HG03457 (cell line): ENCODE measurements at regions not wholly inside any gene's neighbourhood (a gene's known extent, or its start where the extent isn't known, plus 50 kb on each side); places are given as distances from the start of the nearest gene placed in this dataset.
"Not testable (repeated sequence)": the region's sequence is repeated elsewhere in the genome, so short reads cannot be mapped to it uniquely, and the experiment has no call there.

Experiments used
- ATAC-seq: cut with Tn5 transposase; IDR thresholded peaks from one replicate; pipeline ENCODE4 v1.9.1; 2021; ENCODE audit warnings: moderate number of reproducible peaks; ENCODE audit not compliant: unreplicated experiment

DNA sequence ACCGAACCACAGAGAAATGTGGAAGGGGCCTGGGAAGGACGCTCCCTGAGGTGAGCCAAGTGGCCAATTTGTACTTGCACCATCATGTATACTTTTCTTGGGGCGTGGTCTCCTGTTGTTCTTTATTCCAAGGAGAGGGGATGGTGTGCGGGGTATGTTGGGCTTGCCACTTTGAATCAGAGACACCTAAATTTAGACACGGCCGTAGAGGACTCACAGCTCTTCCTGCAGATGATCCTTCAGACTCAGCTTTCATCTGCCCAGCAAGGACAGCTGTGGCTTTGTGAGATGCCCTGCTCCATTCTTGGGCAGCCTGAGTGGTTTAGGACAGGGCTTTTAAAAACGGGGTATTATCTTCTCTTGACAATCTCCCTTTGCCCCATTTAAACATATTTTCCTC lies 473.2 kb downstream of the REEP3 start:
- no peak for ATAC-seq

GRCh38 chr10:64007157-64007556 lies 486.0 kb downstream of the REEP3 start:
- ATAC-seq, result no peak

GRCh38 chr10:64010711-64011110 lies 489.5 kb downstream of the REEP3 start:
- ATAC-seq, result no peak

DNA sequence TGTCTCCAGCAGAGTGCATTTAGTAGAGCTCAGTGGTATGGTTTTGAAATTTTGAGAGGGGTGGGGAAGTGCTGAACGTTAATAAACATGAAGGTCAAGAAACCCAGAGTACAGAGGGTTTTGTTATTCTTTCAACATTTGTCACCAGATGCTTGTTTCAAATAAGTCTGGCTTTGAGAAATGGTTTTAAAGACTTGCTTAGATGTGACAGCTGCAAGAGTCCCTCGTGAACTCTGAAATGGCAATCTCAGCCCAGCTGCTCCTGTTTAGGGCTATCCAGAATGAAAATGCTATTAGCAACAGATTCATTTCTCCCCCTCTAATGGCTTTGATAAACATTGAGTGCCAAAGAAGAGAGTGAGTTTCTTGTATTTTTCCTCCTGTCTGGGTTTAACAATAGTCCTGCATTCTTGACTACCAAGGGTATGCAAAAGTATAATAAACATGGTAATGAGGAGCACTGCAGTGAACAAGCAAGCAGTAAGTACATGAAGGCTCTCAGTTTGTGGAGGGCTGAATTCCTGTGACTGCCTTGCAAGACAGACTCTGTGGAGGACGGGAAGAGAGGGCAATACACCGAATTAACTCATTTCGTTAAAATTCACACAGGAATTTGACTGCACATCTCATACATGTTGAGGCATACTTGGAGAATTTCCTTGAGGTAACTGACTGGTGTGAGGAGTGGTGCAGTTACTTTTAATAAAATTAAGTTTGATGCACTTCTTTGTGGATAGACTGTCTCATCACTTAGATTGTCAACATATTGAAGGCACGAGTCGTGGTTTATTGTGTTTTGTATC lies 490.9 kb downstream of the REEP3 start:
- no peak for ATAC-seq

GRCh38 chr10:64014281-64014680 lies 493.1 kb downstream of the REEP3 start:
- ATAC-seq, result no peak

DNA sequence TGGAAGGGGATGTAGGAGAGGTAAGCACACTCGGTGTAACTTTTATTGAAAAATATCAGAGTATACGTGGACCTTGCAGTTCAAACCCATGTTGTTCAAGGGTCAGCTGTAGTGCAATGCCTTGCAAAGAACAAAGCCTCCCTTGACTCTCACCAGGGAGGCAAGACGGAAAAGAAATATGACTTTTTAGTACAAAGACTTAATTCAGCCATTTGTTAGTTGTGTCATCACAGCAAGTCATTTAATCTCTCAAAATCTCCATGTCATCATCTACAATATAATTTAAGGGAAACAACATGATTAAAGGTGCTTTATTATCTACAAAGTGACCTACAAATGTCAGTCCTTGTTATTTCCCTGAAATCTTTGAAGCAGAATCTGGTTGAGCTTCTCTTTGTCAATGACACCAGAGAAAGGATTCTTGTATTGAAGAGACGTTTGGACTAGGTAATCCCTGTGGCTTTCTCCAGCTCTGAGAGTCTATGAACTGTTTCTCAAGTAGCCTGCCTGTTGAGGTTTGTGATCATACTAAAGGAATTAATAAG lies 502.8 kb downstream of the REEP3 start:
- no peak for ATAC-seq

DNA sequence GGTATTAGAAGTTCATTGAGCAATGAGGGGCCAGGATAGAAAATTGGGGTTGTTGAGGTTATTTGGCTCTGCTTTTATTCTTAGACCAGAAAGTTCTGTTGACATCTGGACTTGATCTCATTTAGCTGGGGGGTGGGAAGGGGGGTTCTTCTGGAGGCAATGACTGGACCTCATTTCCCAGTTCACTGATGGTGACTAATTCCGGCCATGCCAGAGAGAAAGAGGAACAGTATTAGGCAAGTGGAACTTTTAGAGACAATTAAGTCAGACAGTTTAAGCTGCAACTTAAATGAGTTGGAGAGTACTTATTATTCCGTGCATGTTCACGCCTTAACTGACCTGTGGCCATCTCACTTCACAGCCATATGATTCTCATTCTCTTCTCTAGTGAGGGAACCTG lies 512.5 kb downstream of the REEP3 start:
- ATAC-seq, result no peak

DNA sequence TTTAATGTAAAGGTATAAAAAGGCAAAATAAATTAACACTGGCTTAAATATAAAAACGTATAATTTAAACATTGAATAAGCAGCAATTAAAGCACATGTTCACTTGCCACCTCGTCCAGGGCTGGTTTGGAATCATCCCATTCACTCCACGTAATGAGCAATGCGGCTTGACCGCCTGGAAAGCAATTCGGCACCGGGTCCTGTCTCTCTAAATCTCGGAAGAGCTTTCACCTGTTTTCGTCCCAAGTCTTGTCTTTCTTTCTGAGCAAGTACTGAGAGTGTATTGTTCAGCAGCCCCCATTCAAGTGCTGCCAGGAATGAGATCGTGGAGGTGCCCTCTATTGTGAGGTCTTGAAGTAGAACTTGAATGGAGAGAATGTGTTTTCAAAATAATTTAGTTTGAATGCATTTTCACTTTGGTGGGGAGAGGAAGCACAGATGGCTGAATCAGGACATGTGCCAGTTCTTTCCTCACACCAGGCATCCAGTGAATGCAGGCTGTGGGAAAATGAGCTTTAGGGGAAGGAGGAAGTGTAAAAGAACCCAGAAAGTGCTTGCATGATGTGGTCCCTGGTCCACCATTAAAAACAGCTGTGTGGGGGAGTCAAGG lies 515.2 kb downstream of the REEP3 start:
- no peak for ATAC-seq

DNA sequence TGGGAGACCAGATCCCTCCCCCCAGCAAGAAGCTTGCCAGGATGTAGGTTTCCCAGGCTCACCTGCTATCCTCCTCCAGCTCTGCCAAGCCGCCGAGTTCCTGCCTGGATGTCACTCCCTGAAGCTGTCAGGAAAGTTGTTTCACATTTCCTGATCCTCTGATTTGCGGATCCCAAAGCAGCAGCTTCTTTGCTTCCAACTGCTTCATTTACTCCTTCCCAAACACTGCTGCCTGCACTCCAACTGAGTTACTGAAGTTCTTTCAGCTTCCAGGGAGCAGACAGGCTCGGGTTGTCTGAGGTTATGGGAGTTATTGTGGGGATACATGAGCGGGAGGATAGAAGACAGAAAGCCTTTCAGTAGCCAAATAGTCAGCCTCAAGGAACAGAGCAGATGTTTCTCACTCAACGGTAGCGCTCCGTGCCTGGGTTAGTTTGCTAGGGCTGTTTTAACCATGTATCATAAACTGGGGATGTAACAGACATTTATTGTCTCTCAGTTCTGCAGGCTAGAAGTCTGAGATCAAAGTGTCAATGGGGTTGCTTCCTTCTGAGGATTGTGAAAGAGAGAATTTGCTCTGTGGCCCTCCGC lies 516.0 kb downstream of the REEP3 start:
- ATAC-seq, result no peak

DNA sequence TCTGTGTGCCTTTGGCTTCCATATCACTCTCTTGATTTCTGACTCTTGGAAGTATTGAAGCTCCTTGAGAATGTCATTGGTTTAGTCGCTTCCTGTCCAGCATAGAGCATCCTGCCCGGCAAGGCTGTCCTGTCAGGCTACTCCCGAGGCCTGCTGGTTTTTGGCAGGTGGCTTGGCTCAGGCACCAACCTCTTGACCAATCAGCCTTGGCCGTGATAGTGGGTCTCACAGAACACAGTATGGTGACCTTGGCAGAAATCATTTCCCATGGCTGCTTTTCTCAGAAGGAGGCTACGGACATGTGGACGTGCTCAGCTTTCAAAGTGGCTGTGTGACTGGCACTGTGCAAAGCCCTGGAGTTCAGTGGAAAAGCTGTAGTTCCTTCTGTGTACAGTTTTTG lies 516.9 kb downstream of the REEP3 start:
- ATAC-seq, result no peak

- ATAC-seq, result no peak
These were observed 518.0 kb downstream of the REEP3 start for GRCh38 chr10:64039198-64039597.

- no peak for ATAC-seq
These were observed 519.6 kb downstream of the REEP3 start for GRCh38 chr10:64040781-64041180.

GRCh38 chr10:64041185-64041988 lies 520.2 kb downstream of the REEP3 start:
- peak; percentile 84 for ATAC-seq

- ATAC-seq, result no peak
These were observed 520.8 kb downstream of the REEP3 start for GRCh38 chr10:64041989-64042490.

GRCh38 chr10:64044098-64044497 lies 522.9 kb downstream of the REEP3 start:
- no peak for ATAC-seq

DNA sequence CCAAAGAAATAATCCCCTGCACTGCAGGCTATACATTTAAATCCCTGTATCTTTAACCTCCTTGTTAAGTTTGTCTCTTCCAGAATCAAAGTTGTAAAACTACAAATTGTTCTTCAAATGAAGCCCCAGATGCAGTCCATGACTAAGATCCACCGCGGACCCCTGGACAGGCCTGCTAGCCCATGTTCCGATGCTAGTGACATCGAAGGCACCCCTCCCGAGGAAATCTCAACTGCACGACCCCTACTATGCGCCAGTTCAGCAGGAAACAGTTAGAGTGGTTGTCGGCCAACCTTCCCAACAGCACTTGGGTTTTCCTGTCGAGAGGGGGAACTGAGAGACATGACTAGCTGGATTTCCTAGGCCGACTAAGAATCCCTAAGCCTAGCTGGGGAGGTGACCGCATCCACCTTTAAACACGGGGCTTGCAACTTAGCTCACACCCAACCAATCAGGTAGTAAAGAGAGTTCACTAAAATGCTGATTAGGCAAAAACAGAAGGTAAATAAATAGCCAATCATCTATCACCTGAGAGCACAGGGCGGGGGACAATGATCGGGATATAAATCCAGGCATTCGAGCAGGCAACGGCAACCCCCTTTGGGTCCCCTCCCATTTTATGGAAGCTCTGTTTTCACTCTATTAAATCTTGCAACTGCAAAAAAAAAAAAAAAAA lies 523.9 kb downstream of the REEP3 start:
- not testable (repeated sequence) for ATAC-seq

GRCh38 chr10:64054392-64054791 lies 533.2 kb downstream of the REEP3 start:
- no peak for ATAC-seq

- no peak for ATAC-seq
These were observed 538.7 kb downstream of the REEP3 start for GRCh38 chr10:64059884-64060283.

DNA sequence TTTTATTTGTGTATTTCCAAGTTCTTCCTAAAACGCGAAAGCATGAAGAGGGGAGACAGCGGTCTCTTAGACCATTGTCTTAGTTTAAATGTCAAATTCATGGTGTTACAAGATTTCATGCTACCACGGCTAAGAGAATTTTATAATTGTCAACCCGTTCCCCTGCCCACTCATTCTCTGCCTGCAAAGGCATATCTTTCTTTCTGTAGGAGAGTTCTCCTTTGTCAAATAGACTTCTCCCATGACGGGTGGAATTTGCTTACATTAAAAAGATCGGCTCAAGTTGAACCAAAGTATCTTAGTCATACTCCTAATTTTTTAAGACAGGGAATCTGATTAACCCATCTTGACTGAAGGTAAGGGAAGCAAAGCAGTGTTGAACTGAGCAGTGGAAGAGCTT lies 539.2 kb downstream of the REEP3 start:
- no peak for ATAC-seq

DNA sequence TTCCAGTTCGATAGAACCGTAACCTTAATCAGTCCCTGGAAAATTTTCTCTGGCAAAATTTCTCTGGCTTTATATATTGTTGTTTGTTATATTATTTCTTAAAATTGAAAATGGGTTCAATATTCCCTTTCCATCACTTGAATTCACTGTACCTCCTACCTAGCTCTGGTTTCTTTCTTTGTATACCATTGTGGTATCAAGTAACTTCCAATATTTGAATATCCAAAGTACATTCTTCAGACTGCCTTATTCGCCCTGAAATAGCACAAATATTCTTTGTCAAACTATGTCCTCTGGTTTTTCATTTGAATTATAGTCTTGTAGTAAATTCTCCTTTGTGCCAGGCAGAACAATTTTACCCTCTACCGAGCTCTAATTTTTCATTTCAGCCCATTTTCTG lies 541.6 kb downstream of the REEP3 start:
- no peak for ATAC-seq
